ENCODE measurements at regions not wholly inside any gene's neighbourhood (a gene's known extent, or its start where the extent isn't known, plus 50 kb on each side); places are given as distances from the start of the nearest gene placed in this dataset.

DNA sequence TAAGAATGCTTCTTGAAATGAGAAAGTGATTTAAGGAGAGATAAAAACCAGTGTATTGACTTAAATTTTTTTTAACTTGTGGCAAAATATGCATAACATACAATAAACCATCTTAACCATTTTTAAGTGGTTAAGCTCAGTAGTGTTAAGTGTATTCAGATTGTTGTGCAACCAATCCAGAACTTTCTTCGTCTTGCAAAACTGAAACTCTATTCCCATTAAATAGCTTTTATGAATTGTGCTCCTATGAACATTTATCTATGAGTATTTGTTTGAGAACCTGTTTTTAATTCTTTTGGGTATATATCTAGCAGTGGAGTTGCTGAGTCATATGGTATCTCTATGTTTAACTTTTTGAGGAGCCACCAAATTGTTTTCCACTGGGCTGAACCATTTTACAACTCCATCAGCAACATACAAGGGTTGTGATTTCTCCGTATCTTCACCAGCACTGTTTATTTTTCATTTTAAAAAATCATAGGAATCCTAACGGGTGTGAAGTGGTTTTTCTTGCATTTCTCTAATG lies 76.6 kb upstream of the ACTBL2 start:
- DNase-seq (ENCODE audit: low spot score), result no peak

- DNase-seq (ENCODE audit: low spot score), result peak; percentile 25
Measured at GRCh38 chr5:57552033-57552432, 69.4 kb upstream of the ACTBL2 start.

DNA sequence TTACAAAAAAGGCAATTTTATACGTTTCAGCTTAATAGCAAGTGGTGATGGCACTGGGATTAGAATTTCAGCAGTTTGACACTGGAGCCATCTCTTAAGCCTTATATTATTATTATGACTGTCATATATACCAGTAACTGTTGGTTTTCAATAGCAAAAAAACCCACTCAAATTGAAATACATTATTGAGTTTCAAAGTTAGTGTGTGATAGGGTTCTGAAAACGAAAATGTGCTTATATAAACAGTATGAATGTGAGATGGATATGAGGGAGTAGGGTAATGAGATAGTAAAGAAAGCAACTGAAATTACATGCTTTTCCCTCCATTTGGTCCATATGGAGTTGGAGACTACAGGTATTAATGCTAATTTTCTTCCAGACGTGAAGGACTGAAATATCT lies 68.6 kb upstream of the ACTBL2 start:
- no peak for DNase-seq (ENCODE audit: low spot score)

- DNase-seq (ENCODE audit: low spot score), result no peak
Measured at GRCh38 chr5:57550132-57550531, 67.5 kb upstream of the ACTBL2 start.

GRCh38 chr5:57549566-57549965 lies 67.0 kb upstream of the ACTBL2 start:
- DNase-seq (ENCODE audit: low spot score), result no peak

GRCh38 chr5:57540823-57541222 lies 58.2 kb upstream of the ACTBL2 start:
- DNase-seq (ENCODE audit: low spot score), result no peak

DNA sequence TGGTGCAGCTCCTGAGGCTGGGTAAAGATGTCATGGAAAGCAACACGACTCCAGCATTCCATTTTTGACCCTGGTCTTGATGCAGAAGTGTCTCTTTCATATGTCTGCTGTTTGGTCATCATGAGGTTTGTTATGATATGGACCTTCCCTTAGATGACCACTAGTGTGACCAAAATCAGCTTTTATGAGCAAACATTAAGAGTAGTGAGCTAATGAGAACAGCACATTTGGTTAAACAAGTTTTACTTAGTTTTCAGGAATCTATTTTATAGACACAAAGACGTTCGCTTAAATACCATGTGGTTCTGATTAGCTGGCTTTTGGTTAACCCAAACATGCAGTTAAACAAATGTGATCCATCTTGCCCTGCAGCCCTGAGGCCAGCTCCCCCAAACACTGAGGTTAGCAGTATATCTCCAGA lies 56.7 kb upstream of the ACTBL2 start:
- DNase-seq (ENCODE audit: low spot score), result no peak

DNA sequence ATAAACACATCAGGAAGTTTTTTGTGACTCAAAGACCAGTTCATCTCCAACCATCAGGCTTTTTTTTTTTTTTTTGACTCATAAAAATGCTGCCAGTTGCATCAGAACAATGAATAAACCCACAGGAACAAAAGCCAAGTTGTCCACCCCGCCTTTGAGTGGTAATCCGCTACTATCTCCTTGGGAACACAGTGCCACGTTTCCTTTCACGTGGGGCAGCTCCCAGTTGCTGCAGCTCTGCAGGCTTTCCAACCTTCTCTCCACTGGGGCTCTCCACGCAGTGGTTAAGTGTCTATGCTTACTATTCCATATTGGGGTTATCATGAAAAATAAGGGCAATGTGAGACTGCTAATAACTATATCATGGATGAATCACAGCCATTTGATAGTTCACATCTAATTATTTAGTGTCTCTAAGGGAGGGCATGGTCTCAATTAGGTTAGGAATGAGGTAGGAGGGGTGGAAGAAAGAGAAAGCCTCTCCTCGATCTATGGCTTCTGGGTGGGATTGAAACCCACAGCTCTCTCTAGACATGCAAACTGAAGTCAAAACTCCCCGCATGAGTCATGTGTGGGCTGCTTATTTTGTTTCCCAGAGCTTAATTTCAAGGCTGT lies 55.8 kb upstream of the ACTBL2 start:
- DNase-seq (ENCODE audit: low spot score), result peak; percentile 35

DNA sequence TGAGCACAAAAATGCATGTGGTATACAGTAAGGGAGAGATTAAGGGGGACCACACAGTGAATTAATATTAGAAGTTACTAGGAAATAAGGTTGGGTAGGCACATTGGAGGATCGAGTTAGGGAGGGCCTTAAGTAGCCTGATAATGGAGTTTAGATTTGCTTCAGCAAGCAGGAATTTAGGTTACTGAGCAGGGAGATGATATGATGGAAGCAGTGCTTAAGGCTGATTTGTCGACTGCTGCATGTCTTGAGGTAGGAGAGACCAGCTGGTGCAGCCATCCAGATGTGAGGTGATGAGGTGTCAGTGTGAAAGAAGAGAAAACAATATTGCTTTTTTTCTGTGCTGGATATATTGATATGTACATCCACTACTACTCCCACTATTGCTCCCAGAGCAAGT lies 55.2 kb upstream of the ACTBL2 start:
- no peak for DNase-seq (ENCODE audit: low spot score)

GRCh38 chr5:57532513-57533497 lies 50.2 kb upstream of the ACTBL2 start:
- no peak for DNase-seq (ENCODE audit: low spot score)

Data from pons (tissue), 1 donor.